Adrenal gland (tissue), 9 donors: ENCODE measurements at regions not wholly inside any gene's neighbourhood (a gene's known extent, or its start where the extent isn't known, plus 50 kb on each side); places are given as distances from the start of the nearest gene placed in this dataset.

Experiments
- DNase-seq, 7 donors: peaks; one replicate each; pipeline ENCODE4 v3.0.0-alpha.2; 2019 to 2020
- H3K27ac ChIP-seq, 5 donors: fragments of 200-600 bp; sonication (generic) in 4 of 5; 1 replicate in 3 of 5; 2 replicates in 2 of 5; pipeline versions ENCODE4 v1.5.1 to v1.8.0; 2016 to 2020; ENCODE audit warnings: mild to moderate bottlenecking in 1 of 5
- H3K27me3 ChIP-seq: fragments of 200-600 bp; 2 replicates; pipeline ENCODE4 v1.8.0; 2021
- H3K36me3 ChIP-seq, 2 donors: fragments of 200-600 bp; replicated peaks in 1 of 2; 1 replicate in 1 of 2; 2 replicates in 1 of 2; pipeline versions ENCODE4 v1.5.1 to v1.8.0; 2018 to 2022
- H3K4me1 ChIP-seq, 2 donors: fragments of 200-600 bp; replicated peaks in 1 of 2; 1 replicate in 1 of 2; 2 replicates in 1 of 2; pipeline versions ENCODE4 v1.5.1 to v1.8.0; 2018 to 2021
- H3K4me3 ChIP-seq, 4 donors: fragments of 200-600 bp; sonication (generic) in 3 of 4; one replicate each; pipeline ENCODE4 v1.5.1; 2016 to 2018
- H3K9me3 ChIP-seq, 3 donors: fragments of 200-600 bp; sonication (generic) in 1 of 3; replicated peaks in 1 of 3; 1 replicate in 2 of 3; 2 replicates in 1 of 3; pipeline versions ENCODE4 v1.5.1 to v1.8.0; 2016 to 2021
- CTCF ChIP-seq, 6 experiments: fragments of 450-650 bp in 4 of 6; fragments of 200-600 bp in 2 of 6; sonication (generic) in 1 of 6; IDR thresholded peaks; 1 replicate in 5 of 6; 2 replicates in 1 of 6; pipeline versions ENCODE4 v1.5.1 to v1.8.0; 2016 to 2021; ENCODE audit warnings: antibody characterized with exemption in 6 of 6, mild to moderate bottlenecking in 2 of 6, moderate library complexity in 1 of 6
- POLR2A ChIP-seq, 2 donors: fragments of 450-650 bp; IDR thresholded peaks; one replicate each; pipeline ENCODE4 v1.6.1; 2017; ENCODE audit warnings: antibody characterized with exemption in 2 of 2, mild to moderate bottlenecking in 2 of 2, moderate library complexity in 1 of 2
- whole genome bisulfite sequencing, 4 donors: extraction: QIAGEN DNeasy Blood & Tissue Kit in 2 of 4; methylation state at CpG; one replicate each; pipeline versions ENCODE4 v1.1.5 to v1.1.7; 2013 to 2017; 5-methylcytosine and 5-hydroxymethylcytosine counted together
- intact Hi-C, 2 donors: fragments of 100-400 bp; cut with DNase I; formaldehyde crosslinking; loops; one replicate each; pipeline versions ENCODE4 v1.14.1 to v1.15.0; 2022 to 2023
- donor health status: healthy with polysubstance abuse.
- donor health status: Bipolar disorder and iron deficiency.
- donor health status: DM: yes; HTN: yes; CAD: no.
- donor health status: DM: no; HTN: no; CAD: no.
- donor health status: DM: no; HTN: no; CAD: no.

GRCh38 chr16:51757124-51757470 lies 606.0 kb upstream of the SALL1 start:
- Histone ChIP-seq H3K4me3 (no peak overlapping the region), H3K27ac (no peak overlapping the region), H3K36me3 (no peaks in the 10 kb centered on the region), H3K4me1 (no peaks in the 10 kb centered on the region), H3K27me3 (peaks cover 4% of the 10 kb centered on the region), H3K9me3 (no peaks in the 10 kb centered on the region)
- WGBS, 4 donors, result 88 to 93% (median 91%) methylated on average over 7 of the region's 7 CpGs
- TF ChIP-seq POLR2A (IDR thresholded peaks at IDR 0.05), result no peak
- TF ChIP-seq CTCF (IDR thresholded peaks at IDR 0.05), result no peak
- no peak for DNase-seq
- intact Hi-C loops, result no loop called here

- Histone ChIP-seq H3K4me1 (no peaks in the 10 kb centered on the region), H3K27ac (no peak overlapping the region), H3K36me3 (no peaks in the 10 kb centered on the region), H3K4me3 (no peak overlapping the region), H3K9me3 (no peaks in the 10 kb centered on the region), H3K27me3 (peaks cover 4% of the 10 kb centered on the region)
- TF ChIP-seq POLR2A (IDR thresholded peaks at IDR 0.05) (no peak), CTCF (IDR thresholded peaks at IDR 0.05) (no peak)
- 43 to 66% (median 50%) methylated on average over 13 to 14 of the region's 14 CpGs for WGBS, 4 donors
- no peak for DNase-seq
- intact Hi-C loops, result no loop called here
These were observed 605.5 kb upstream of the SALL1 start for GRCh38 chr16:51756447-51757123.

DNA sequence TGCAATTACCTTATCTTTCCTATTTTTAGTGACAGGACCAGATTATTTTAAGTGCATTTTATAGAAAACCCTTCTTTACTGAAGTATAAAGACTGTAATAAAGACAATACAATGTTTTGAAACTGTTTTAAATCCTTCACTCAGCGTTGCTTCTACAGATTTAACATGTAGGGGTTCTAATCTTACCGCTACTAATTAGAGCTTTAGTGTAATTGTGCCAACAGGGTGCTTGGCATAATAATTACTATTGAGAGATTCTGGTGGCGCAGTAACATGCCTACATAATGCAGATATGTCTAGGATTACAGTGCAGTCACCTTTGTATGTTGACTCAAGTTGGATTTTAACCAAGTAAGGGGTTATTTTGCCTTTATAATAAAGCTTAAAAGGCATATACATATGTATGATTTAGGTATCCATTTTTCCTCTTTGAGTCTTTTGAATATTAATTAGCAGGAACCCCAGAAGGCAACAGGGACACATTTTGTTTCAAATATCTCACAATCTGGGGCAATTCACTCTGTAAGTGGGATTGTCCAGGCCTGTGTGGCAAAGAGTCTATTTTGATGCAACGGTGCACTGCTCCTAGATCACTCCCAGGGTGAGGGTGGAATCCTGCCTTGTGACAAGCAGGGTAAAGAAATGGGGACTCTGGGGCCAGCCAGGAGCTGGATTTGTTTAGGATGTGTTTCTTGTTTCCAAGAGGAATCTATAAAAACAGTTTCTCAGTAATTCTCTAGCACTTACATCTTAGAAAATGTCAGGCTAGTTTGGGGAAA lies 604.7 kb upstream of the SALL1 start:
- Histone ChIP-seq H3K9me3 (no peaks in the 10 kb centered on the region), H3K4me1 (no peaks in the 10 kb centered on the region), H3K27me3 (peaks cover 4% of the 10 kb centered on the region), H3K36me3 (no peaks in the 10 kb centered on the region), H3K27ac (no peak overlapping the region), H3K4me3 (no peak overlapping the region)
- no peak for DNase-seq
- TF ChIP-seq POLR2A (IDR thresholded peaks at IDR 0.05), result no peak
- no peak for TF ChIP-seq CTCF (IDR thresholded peaks at IDR 0.05)
- 71 to 79% (median 72%) methylated on average over 4 of the region's 4 CpGs for WGBS, 4 donors
- intact Hi-C loops, result no loop called here

- Histone ChIP-seq H3K27me3 (peaks cover under 1% of the 10 kb centered on the region), H3K36me3 (no peaks in the 10 kb centered on the region), H3K4me3 (no peak overlapping the region), H3K9me3 (no peaks in the 10 kb centered on the region), H3K27ac (no peak overlapping the region), H3K4me1 (no peaks in the 10 kb centered on the region)
- intact Hi-C loops, result no loop called here
- TF ChIP-seq CTCF (IDR thresholded peaks at IDR 0.05) (no peak), POLR2A (IDR thresholded peaks at IDR 0.05) (no peak)
- no peak for DNase-seq
- 31 to 48% (median 40%) methylated on average over 12 of the region's 12 CpGs for whole genome bisulfite sequencing, 4 donors
These were observed 604.0 kb upstream of the SALL1 start for GRCh38 chr16:51755039-51755501.
